ENCODE measurements at regions not wholly inside any gene's neighbourhood (a gene's known extent, or its start where the extent isn't known, plus 50 kb on each side); places are given as distances from the start of the nearest gene placed in this dataset.

DNA sequence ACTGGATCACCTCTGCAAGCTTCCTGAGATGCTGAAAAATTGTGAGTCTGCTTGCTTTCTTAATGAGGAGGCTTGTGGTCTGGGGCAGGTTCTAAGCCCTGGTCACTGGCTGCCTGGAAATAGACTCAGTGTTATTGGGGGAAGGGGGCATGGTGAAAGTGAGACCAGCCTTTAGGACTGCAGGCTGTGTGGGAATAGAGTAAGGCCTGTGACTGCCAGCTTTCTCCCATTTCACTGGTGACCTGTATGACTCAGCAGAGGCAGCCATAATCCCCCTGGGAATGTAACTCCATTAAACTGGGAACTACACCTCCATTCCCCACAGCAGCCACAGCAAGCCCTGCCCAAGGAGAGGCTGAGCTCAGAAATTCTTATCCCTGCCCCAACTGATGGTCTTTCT is 55.9 kb upstream of the IL15 start:
- no peak for DNase-seq

Data from amygdala (tissue), 56 donors.